Upper lobe of right lung (tissue), 1 donor: ENCODE measurements at regions not wholly inside any gene's neighbourhood (a gene's known extent, or its start where the extent isn't known, plus 50 kb on each side); places are given as distances from the start of the nearest gene placed in this dataset.
"Not testable (repeated sequence)": the region's sequence is repeated elsewhere in the genome, so short reads cannot be mapped to it uniquely, and the experiment has no call there.

Source experiments
- ATAC-seq: fragments of 200-7000 bp; cut with Tn5 transposase; one replicate; pipeline ENCODE4 v1.9.1; 2020; ENCODE audit warnings: mild to moderate bottlenecking, moderate library complexity
- DNase-seq: peaks from one replicate; pipeline ENCODE4 v3.0.0-alpha.2; 2020
- H3K27ac ChIP-seq: fragments of 200-600 bp; one replicate; pipeline ENCODE4 v1.8.0; 2022
- H3K27me3 ChIP-seq: fragments of 200-600 bp; one replicate; pipeline ENCODE4 v1.8.0; 2022; ENCODE audit warnings: mild to moderate bottlenecking
- H3K36me3 ChIP-seq: fragments of 200-600 bp; one replicate; pipeline ENCODE4 v1.8.0; 2022
- H3K4me1 ChIP-seq: fragments of 200-600 bp; one replicate; pipeline ENCODE4 v1.8.0; 2022
- H3K4me3 ChIP-seq: fragments of 200-600 bp; one replicate; pipeline ENCODE4 v1.8.0; 2022; ENCODE audit warnings: mild to moderate bottlenecking
- H3K9me3 ChIP-seq: fragments of 200-600 bp; one replicate; pipeline ENCODE4 v1.8.0; 2022
- intact Hi-C: fragments of 100-400 bp; cut with DNase I; formaldehyde crosslinking; loops from one replicate; pipeline ENCODE4 v1.11.0; 2022
- TF ChIP-seq, protein P1 (sequence below): fragments of 200-600 bp; IDR thresholded peaks from one replicate; pipeline ENCODE4 v1.8.0; 2022; ENCODE audit warnings: antibody characterized with exemption
- donor health status: DM: no; HTN: yes; CAD: no; lungs with severe emphysema.

DNA sequence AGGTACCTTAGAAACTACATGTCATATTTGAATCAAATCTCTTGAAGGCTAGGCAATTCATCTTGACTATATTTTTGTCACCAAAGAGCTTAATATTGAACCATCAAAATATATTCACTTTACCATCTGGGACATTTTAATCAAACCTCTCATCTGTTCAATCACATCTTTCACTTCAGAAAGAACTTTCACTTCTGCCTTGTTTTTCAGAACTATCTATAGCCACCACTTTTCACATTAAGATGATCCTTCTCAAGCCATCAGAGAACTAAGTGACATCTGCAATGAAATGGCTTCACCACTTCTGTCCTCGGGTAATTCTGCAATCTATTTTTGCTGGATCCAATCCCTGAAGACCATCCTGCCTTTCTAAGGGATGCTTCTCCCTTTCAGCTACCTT is 57.8 kb downstream of the OR2B2 start:
- Histone ChIP-seq H3K4me1 (no peaks in the 10 kb centered on the region), H3K4me3 (no peak overlapping the region), H3K27me3 (no peaks in the 10 kb centered on the region), H3K9me3 (no peaks in the 10 kb centered on the region), H3K36me3 (no peaks in the 10 kb centered on the region), H3K27ac (no peak overlapping the region)
- intact Hi-C loops, result no loop called here
- TF ChIP-seq, protein P1, sequence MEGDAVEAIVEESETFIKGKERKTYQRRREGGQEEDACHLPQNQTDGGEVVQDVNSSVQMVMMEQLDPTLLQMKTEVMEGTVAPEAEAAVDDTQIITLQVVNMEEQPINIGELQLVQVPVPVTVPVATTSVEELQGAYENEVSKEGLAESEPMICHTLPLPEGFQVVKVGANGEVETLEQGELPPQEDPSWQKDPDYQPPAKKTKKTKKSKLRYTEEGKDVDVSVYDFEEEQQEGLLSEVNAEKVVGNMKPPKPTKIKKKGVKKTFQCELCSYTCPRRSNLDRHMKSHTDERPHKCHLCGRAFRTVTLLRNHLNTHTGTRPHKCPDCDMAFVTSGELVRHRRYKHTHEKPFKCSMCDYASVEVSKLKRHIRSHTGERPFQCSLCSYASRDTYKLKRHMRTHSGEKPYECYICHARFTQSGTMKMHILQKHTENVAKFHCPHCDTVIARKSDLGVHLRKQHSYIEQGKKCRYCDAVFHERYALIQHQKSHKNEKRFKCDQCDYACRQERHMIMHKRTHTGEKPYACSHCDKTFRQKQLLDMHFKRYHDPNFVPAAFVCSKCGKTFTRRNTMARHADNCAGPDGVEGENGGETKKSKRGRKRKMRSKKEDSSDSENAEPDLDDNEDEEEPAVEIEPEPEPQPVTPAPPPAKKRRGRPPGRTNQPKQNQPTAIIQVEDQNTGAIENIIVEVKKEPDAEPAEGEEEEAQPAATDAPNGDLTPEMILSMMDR, result no peak
- DNase-seq, result no peak
- ATAC-seq, result no peak

DNA sequence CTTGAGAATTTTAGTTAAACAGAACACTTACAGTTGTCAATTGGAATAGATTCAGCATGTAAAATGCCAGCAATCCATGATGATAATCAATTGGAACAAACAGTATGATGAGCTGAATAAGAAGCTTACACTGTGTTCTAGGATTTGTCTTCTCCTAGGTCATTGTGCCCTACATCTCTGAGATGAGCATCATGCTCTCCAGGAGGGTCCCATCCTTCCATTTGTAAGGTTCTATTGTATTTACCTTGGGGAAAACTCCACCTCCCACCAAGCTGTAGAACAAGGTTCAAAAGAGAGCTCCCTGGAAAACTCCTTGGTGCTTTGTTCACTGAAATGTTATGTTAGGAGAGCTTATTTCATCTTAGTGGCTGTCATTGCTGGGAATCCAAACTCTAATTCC is 60.8 kb downstream of the OR2B2 start:
- no peaks in the 10 kb centered on the region for H3K9me3 ChIP-seq
- TF ChIP-seq, protein P1, result no peak
- no peak for DNase-seq
- no peak overlapping the region for H3K27ac ChIP-seq
- no peaks in the 10 kb centered on the region for H3K36me3 ChIP-seq
- H3K4me3 ChIP-seq, result no peak overlapping the region
- H3K27me3 ChIP-seq, result no peaks in the 10 kb centered on the region
- ATAC-seq, result no peak
- H3K4me1 ChIP-seq, result no peaks in the 10 kb centered on the region
- intact Hi-C loops, result no loop called here

DNA sequence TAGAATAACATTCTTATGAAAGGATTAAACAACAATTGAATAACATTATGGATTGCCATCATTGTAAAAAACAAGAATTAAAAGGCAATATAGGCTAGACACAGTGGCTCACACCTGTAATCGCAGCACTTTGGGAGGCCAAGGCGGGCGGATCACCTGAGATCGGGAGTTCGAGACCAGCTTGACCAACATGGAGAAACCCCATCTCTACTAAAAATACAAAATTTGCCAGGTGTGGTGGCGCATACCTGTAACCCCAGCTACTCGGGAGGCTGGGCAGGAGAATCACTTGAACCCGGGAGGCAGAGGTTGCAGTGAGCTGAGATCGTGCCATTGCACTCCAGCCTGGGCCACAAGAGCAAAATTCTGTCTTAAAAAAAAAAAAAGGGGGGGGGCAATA is 63.2 kb downstream of the OR2B2 start:
- ATAC-seq, H3K4me3 ChIP-seq, H3K27ac ChIP-seq, H3K9me3 ChIP-seq, H3K4me1 ChIP-seq, H3K36me3 ChIP-seq, intact Hi-C loops, DNase-seq, H3K27me3 ChIP-seq: not testable (repeated sequence)

DNA sequence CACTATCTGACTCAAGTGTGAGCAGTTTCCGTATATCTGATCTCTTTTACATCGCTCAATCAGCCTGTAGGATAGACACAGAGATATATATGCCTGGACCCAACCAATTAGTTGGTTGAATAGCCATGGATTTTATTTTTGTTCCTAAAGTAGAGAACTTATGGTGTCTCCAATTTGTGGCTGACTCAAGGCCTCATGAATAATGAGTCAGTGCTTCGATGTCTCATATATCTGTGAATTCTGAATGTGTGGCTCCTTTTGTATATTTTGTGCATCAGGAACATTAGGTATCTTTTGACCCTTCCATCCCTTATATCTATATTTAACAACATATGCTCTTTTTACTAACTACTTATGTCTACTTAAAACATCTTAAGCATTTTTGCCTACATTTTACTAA is 64.5 kb downstream of the OR2B2 start:
- ATAC-seq, result no peak
- TF ChIP-seq, protein P1, result no peak
- DNase-seq, result no peak
- no peaks in the 10 kb centered on the region for H3K9me3 ChIP-seq
- intact Hi-C loops, result no loop called here
- H3K4me3 ChIP-seq, result no peak overlapping the region
- H3K36me3 ChIP-seq, result no peaks in the 10 kb centered on the region
- no peaks in the 10 kb centered on the region for H3K4me1 ChIP-seq
- H3K27me3 ChIP-seq, result no peaks in the 10 kb centered on the region
- no peak overlapping the region for H3K27ac ChIP-seq

DNA sequence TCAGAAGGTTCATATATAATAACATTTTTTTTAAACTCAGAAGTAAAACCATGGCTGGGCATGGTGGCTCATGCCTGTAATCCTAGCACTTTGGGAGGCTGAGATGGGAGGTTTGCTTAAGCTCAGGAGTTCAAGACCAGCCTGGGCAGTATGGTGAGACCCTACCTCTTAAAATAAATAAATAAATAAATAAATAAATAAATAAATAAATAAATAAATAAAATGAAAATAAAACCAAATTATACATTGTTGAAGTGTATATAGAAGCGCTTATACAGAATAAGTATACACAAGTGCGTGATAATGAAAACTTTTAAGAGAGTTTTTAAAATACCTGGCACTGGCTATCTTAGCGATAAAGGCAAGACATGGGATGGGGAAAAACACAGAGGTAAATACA is 71.6 kb downstream of the OR2B2 start:
- no peak for DNase-seq
- TF ChIP-seq, protein P1, result no peak
- intact Hi-C loops, result no loop called here

DNA sequence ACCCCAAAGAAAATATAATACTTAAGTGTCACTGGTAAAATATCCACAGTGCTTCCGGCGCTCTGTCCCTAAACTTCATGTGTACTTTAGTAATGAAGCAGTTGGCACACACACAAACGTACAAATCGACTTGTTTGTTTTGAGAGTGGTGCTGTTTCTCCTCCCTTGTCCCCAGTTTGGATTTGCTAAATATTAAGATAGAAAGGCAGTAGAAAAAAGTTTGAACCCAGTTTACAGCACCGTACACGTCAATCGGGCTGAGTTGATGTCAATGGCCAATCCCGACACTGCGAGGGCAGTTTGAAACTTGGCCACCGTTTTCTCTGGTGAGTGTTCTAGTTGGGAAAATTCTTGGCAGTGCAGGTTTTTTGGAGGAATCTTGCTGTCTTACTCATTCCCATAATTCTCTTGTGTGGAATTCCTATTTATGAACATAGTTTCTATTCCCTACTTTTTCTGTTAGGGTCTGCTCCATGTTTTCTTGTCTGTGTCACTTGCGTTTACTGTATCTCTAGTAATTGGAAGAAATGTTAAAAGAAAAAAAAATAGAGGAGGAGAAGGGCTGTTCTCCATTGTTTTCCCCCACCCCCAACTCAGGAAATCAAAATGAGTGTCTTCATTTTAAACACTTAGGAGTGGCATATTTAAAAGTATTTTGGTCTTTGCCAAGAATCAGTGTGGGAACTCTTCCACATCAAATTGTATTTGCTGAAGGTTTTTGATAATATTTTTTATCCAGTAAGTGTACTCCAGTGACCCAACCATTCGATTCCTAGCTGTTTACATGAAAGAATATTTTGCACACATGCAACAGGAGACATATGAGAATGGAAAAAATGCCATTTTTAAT is 72.3 kb downstream of the OR2B2 start:
- Histone ChIP-seq H3K9me3 (no peaks in the 10 kb centered on the region), H3K36me3 (no peaks in the 10 kb centered on the region), H3K4me1 (peaks cover 27% of the 10 kb centered on the region), H3K27ac (peak overlapping the region; percentile 99), H3K27me3 (no peaks in the 10 kb centered on the region), H3K4me3 (peak overlapping the region; percentile 77)
- no peak for ATAC-seq
- intact Hi-C loops, result no loop called here
- no peak for DNase-seq
- TF ChIP-seq, protein P1, result no peak

More for the DNA sequence above, 71.6 kb downstream of the OR2B2 start:
- Histone ChIP-seq H3K9me3 (no peaks in the 10 kb centered on the region), H3K4me1 (peaks cover 20% of the 10 kb centered on the region), H3K27ac (no peak overlapping the region), H3K36me3 (no peaks in the 10 kb centered on the region), H3K4me3 (no peak overlapping the region), H3K27me3 (no peaks in the 10 kb centered on the region)
- no peak for ATAC-seq
